Esophagus muscularis mucosa (tissue), 4 donors: ENCODE measurements at regions not wholly inside any gene's neighbourhood (a gene's known extent, or its start where the extent isn't known, plus 50 kb on each side); places are given as distances from the start of the nearest gene placed in this dataset.

Experiments
- DNase-seq: peaks from one replicate; pipeline ENCODE4 v3.0.0-alpha.2; 2017; ENCODE audit errors: extremely low spot score
- H3K27ac ChIP-seq, 4 donors: fragments of 200-600 bp; sonication (generic); replicated peaks in 1 of 4; 1 replicate in 3 of 4; 2 replicates in 1 of 4; pipeline ENCODE4 v1.5.1; 2016 to 2019; ENCODE audit warnings: mild to moderate bottlenecking in 1 of 4
- H3K27me3 ChIP-seq, 4 donors: fragments of 200-600 bp; sonication (generic); one replicate each; pipeline versions ENCODE4 v1.5.1 to v1.6.0; 2016 to 2019
- H3K36me3 ChIP-seq, 4 donors: fragments of 200-600 bp; sonication (generic); one replicate each; pipeline ENCODE4 v1.5.1; 2016 to 2019
- H3K4me1 ChIP-seq, 4 donors: fragments of 200-600 bp; sonication (generic); one replicate each; pipeline ENCODE4 v1.5.1; 2016 to 2019
- H3K4me3 ChIP-seq, 4 donors: fragments of 200-600 bp; sonication (generic); 1 replicate in 2 of 4; 2 replicates in 2 of 4; pipeline ENCODE4 v1.5.1; 2016 to 2019; ENCODE audit warnings: mild to moderate bottlenecking in 4 of 4, moderate library complexity in 1 of 4
- H3K9me3 ChIP-seq, 4 donors: fragments of 200-600 bp; sonication (generic); 1 replicate in 3 of 4; 2 replicates in 1 of 4; pipeline ENCODE4 v1.5.1; 2016 to 2019
- EP300 ChIP-seq: sonication (generic); formaldehyde crosslinking; IDR thresholded peaks from one replicate; pipeline ENCODE4 v1.6.1; 2017; ENCODE audit warnings: antibody characterized with exemption
- POLR2A ChIP-seq: fragments of 450-650 bp; IDR thresholded peaks from one replicate; pipeline ENCODE4 v1.6.1; 2017; ENCODE audit warnings: antibody characterized with exemption, moderate library complexity, mild to moderate bottlenecking, low read depth
- POLR2AphosphoS5 ChIP-seq, 2 donors: sonication (generic); formaldehyde crosslinking; IDR thresholded peaks; one replicate each; pipeline ENCODE4 v1.6.1; 2017; ENCODE audit warnings: antibody characterized with exemption in 2 of 2
- WGBS: methylation state at CpG from one replicate; pipeline ENCODE4 v1.1.5; 2018; 5-methylcytosine and 5-hydroxymethylcytosine counted together
- intact Hi-C: fragments of 100-400 bp; cut with DNase I; formaldehyde crosslinking; loops from one replicate; pipeline ENCODE4 v1.15.1; 2023
- TF ChIP-seq, protein P1 (sequence below), 3 experiments: fragments of 200-600 bp in 2 of 3; fragments of 450-650 bp in 1 of 3; sonication (generic) in 2 of 3; IDR thresholded peaks; one replicate each; pipeline ENCODE4 v1.5.1; 2017 to 2019; ENCODE audit warnings: antibody characterized with exemption in 3 of 3, mild to moderate bottlenecking in 2 of 3, moderate library complexity in 1 of 3

DNA sequence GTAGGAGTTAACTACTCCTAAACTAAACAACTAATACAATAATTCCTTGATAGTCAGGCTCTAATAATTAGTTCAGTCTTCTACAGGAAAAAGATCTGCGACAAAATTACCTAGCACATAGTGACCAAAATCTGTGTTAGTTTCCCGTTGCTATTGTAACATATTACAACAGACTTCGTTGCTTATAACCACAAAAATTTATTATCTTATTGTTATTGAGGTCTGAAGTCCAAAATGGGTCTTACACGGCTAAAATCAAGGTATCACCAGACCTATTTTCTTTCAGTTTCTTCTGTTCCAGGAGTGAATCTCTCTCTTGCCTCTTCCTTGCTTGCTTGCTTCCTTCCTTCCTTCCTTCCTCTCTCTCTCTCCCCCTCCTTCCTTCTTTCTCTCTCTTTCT is 993.6 kb upstream of the SPRY2 start:
- Histone ChIP-seq H3K27me3 (no peaks in the 10 kb centered on the region), H3K36me3 (no peaks in the 10 kb centered on the region), H3K27ac (no peak overlapping the region), H3K4me1 (no peaks in the 10 kb centered on the region), H3K9me3 (peaks cover 0 to 3% (median 0%) of the 10 kb centered on the region in 4 donors), H3K4me3 (no peak overlapping the region)
- intact Hi-C loops, result no loop called here
- WGBS, result 85% methylated on average over 4 of the region's 4 CpGs
- TF ChIP-seq, protein P1, sequence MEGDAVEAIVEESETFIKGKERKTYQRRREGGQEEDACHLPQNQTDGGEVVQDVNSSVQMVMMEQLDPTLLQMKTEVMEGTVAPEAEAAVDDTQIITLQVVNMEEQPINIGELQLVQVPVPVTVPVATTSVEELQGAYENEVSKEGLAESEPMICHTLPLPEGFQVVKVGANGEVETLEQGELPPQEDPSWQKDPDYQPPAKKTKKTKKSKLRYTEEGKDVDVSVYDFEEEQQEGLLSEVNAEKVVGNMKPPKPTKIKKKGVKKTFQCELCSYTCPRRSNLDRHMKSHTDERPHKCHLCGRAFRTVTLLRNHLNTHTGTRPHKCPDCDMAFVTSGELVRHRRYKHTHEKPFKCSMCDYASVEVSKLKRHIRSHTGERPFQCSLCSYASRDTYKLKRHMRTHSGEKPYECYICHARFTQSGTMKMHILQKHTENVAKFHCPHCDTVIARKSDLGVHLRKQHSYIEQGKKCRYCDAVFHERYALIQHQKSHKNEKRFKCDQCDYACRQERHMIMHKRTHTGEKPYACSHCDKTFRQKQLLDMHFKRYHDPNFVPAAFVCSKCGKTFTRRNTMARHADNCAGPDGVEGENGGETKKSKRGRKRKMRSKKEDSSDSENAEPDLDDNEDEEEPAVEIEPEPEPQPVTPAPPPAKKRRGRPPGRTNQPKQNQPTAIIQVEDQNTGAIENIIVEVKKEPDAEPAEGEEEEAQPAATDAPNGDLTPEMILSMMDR (IDR thresholded peaks at IDR 0.05), result no peak
- DNase-seq, result no peak

- H3K4me1 ChIP-seq, result no peaks in the 10 kb centered on the region
- DNase-seq, result no peak
- no peaks in the 10 kb centered on the region for H3K9me3 ChIP-seq
- intact Hi-C loops, result no loop called here
- no peak overlapping the region for H3K4me3 ChIP-seq
- H3K27me3 ChIP-seq, result no peaks in the 10 kb centered on the region
- TF ChIP-seq EP300 (no peak), POLR2A (no peak), POLR2AphosphoS5 (IDR thresholded peaks at IDR 0.05) (no peak)
- TF ChIP-seq, protein P1 (IDR thresholded peaks at IDR 0.05), result no peak
- 68% methylated on average over 1 of the region's 1 CpG for WGBS
- no peak overlapping the region for H3K27ac ChIP-seq
- H3K36me3 ChIP-seq, result no peaks in the 10 kb centered on the region
Measured at GRCh38 chr13:81326913-81327312, 986.0 kb upstream of the SPRY2 start.

- no peak for DNase-seq
- Histone ChIP-seq H3K27me3 (no peaks in the 10 kb centered on the region), H3K4me3 (no peak overlapping the region), H3K36me3 (no peaks in the 10 kb centered on the region), H3K27ac (no peak overlapping the region), H3K9me3 (no peaks in the 10 kb centered on the region), H3K4me1 (no peaks in the 10 kb centered on the region)
- TF ChIP-seq EP300, result no peak
- TF ChIP-seq, protein P1 (IDR thresholded peaks at IDR 0.05), result no peak
- no peak for TF ChIP-seq POLR2AphosphoS5 (IDR thresholded peaks at IDR 0.05)
- TF ChIP-seq POLR2A, result no peak
- intact Hi-C loops, result no loop called here
- 86% methylated on average over 2 of the region's 2 CpGs for WGBS
Measured at GRCh38 chr13:81320516-81320915, 979.6 kb upstream of the SPRY2 start.

DNA sequence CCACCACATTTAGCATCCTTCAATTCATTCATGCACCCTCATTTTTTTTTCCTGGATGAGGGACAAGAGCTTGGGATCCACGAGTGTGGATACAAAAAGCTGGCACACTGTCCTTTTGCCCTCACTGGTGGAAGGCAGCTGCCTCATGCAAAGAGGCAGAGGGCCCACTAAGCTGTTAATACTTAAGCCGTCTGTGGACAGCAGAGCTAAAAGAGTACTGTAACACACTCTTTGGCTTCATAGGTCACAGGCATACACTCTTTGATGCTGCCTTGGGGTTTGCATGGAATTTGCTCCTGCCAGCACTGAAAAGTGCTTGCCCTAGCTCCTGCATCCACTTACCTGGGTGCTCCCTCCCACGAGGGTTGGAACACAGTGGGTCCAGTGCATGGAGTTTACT is 978.4 kb upstream of the SPRY2 start:
- Histone ChIP-seq H3K27ac (no peak overlapping the region), H3K4me3 (no peak overlapping the region), H3K36me3 (no peaks in the 10 kb centered on the region), H3K27me3 (no peaks in the 10 kb centered on the region), H3K9me3 (no peaks in the 10 kb centered on the region), H3K4me1 (no peaks in the 10 kb centered on the region)
- intact Hi-C loops, result no loop called here
- no peak for DNase-seq
- WGBS, result 73% methylated on average over 2 of the region's 3 CpGs
- TF ChIP-seq EP300 (no peak), POLR2AphosphoS5 (IDR thresholded peaks at IDR 0.05) (no peak), POLR2A (no peak)
- TF ChIP-seq, protein P1 (IDR thresholded peaks at IDR 0.05), result no peak

GRCh38 chr13:81318231-81319019 is 977.5 kb upstream of the SPRY2 start:
- TF ChIP-seq POLR2A (no peak), EP300 (no peak), POLR2AphosphoS5 (IDR thresholded peaks at IDR 0.05) (no peak)
- TF ChIP-seq, protein P1 (IDR thresholded peaks at IDR 0.05), result no peak
- no peak for DNase-seq
- no peak overlapping the region for H3K27ac ChIP-seq
- intact Hi-C loops, result no loop called here
- H3K9me3 ChIP-seq, result no peaks in the 10 kb centered on the region
- H3K4me1 ChIP-seq, result no peaks in the 10 kb centered on the region
- no peaks in the 10 kb centered on the region for H3K36me3 ChIP-seq
- H3K27me3 ChIP-seq, result no peaks in the 10 kb centered on the region
- 76% methylated on average over 3 of the region's 4 CpGs for WGBS
- H3K4me3 ChIP-seq, result no peak overlapping the region
